Forelimb muscle (tissue), 1 donor: ENCODE measurements at regions not wholly inside any gene's neighbourhood (a gene's known extent, or its start where the extent isn't known, plus 50 kb on each side); places are given as distances from the start of the nearest gene placed in this dataset.

ENCODE experiments used
- DNase-seq: peaks from one replicate; pipeline ENCODE4 v3.0.0-alpha.2; 2013; ENCODE audit warnings: low read depth

- no peak for DNase-seq
Observed at GRCh38 chr21:35428937-35429336, 379.8 kb upstream of the RUNX1 start.

GRCh38 chr21:35428489-35428888, 379.4 kb upstream of the RUNX1 start:
- no peak for DNase-seq

- no peak for DNase-seq
Observed at GRCh38 chr21:35428001-35428320, 378.9 kb upstream of the RUNX1 start.

GRCh38 chr21:35427320-35428000, 378.4 kb upstream of the RUNX1 start:
- DNase-seq: no peak

- DNase-seq: no peak
Observed at GRCh38 chr21:35426897-35427296, 377.8 kb upstream of the RUNX1 start.

- no peak for DNase-seq
Observed at GRCh38 chr21:35426469-35426868, 377.4 kb upstream of the RUNX1 start.

GRCh38 chr21:35424122-35424521, 375.0 kb upstream of the RUNX1 start:
- DNase-seq: no peak

- no peak for DNase-seq
Observed at GRCh38 chr21:35423709-35424108, 374.6 kb upstream of the RUNX1 start.

GRCh38 chr21:35422011-35422410, 372.9 kb upstream of the RUNX1 start:
- no peak for DNase-seq

GRCh38 chr21:35421221-35421620, 372.1 kb upstream of the RUNX1 start:
- no peak for DNase-seq

GRCh38 chr21:35420656-35421055, 371.6 kb upstream of the RUNX1 start:
- DNase-seq: no peak

GRCh38 chr21:35417762-35418161, 368.7 kb upstream of the RUNX1 start:
- no peak for DNase-seq

GRCh38 chr21:35416866-35417489, 367.9 kb upstream of the RUNX1 start:
- no peak for DNase-seq

GRCh38 chr21:35414507-35415139, 365.5 kb upstream of the RUNX1 start:
- no peak for DNase-seq

GRCh38 chr21:35414056-35414455, 365.0 kb upstream of the RUNX1 start:
- DNase-seq: no peak

- no peak for DNase-seq
Observed at GRCh38 chr21:35412231-35412630, 363.1 kb upstream of the RUNX1 start.

- no peak for DNase-seq
Observed at GRCh38 chr21:35411434-35411833, 362.3 kb upstream of the RUNX1 start.

- DNase-seq: no peak
Observed at GRCh38 chr21:35410656-35411055, 361.6 kb upstream of the RUNX1 start.

GRCh38 chr21:35410123-35410522, 361.0 kb upstream of the RUNX1 start:
- DNase-seq: no peak

- DNase-seq: no peak
Observed at GRCh38 chr21:35408401-35408800, 359.3 kb upstream of the RUNX1 start.

GRCh38 chr21:35406635-35407034, 357.5 kb upstream of the RUNX1 start:
- no peak for DNase-seq

- DNase-seq: no peak
Observed at GRCh38 chr21:35405981-35406380, 356.9 kb upstream of the RUNX1 start.

GRCh38 chr21:35404247-35404646, 355.1 kb upstream of the RUNX1 start:
- no peak for DNase-seq
